ENCODE measurements at regions not wholly inside any gene's neighbourhood (a gene's known extent, or its start where the extent isn't known, plus 50 kb on each side); places are given as distances from the start of the nearest gene placed in this dataset.

DNA sequence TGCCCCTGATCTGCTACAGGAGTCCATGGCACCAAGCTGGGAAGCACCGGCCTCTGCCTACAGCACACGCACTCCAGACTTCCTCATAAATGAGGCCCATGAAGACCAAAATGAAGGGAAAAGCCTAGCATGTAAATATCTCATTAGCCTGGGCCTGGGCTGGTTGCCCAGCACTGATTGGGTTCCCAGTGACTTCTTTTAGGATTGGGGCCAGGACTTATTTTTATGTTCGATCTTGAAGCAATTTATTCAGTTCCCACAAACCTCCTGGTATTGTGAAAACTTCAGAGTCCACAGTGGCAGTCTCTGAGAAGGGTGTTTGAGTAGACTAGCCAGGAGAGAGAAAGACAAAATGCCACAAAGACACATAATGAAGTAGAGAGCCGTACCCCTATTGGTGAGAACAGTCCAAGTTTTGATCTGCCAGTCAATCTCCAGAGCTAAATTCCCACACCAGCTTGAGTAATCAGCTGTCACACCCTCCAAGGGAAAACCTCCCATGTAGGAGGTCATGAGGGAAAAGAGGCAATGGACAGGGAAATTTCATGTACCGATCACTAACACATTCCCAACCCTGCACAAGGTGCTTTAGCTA is 78.2 kb downstream of the PHLDA1 start (continued):
- TF ChIP-seq, protein P1, sequence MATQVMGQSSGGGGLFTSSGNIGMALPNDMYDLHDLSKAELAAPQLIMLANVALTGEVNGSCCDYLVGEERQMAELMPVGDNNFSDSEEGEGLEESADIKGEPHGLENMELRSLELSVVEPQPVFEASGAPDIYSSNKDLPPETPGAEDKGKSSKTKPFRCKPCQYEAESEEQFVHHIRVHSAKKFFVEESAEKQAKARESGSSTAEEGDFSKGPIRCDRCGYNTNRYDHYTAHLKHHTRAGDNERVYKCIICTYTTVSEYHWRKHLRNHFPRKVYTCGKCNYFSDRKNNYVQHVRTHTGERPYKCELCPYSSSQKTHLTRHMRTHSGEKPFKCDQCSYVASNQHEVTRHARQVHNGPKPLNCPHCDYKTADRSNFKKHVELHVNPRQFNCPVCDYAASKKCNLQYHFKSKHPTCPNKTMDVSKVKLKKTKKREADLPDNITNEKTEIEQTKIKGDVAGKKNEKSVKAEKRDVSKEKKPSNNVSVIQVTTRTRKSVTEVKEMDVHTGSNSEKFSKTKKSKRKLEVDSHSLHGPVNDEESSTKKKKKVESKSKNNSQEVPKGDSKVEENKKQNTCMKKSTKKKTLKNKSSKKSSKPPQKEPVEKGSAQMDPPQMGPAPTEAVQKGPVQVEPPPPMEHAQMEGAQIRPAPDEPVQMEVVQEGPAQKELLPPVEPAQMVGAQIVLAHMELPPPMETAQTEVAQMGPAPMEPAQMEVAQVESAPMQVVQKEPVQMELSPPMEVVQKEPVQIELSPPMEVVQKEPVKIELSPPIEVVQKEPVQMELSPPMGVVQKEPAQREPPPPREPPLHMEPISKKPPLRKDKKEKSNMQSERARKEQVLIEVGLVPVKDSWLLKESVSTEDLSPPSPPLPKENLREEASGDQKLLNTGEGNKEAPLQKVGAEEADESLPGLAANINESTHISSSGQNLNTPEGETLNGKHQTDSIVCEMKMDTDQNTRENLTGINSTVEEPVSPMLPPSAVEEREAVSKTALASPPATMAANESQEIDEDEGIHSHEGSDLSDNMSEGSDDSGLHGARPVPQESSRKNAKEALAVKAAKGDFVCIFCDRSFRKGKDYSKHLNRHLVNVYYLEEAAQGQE (IDR thresholded peaks at IDR 0.05; ENCODE audit: unreplicated experiment), result no peak
- TF ChIP-seq ZNF114 (CRISPR knock-in tag; IDR thresholded peaks at IDR 0.05), result no peak
- TF ChIP-seq, protein P2, sequence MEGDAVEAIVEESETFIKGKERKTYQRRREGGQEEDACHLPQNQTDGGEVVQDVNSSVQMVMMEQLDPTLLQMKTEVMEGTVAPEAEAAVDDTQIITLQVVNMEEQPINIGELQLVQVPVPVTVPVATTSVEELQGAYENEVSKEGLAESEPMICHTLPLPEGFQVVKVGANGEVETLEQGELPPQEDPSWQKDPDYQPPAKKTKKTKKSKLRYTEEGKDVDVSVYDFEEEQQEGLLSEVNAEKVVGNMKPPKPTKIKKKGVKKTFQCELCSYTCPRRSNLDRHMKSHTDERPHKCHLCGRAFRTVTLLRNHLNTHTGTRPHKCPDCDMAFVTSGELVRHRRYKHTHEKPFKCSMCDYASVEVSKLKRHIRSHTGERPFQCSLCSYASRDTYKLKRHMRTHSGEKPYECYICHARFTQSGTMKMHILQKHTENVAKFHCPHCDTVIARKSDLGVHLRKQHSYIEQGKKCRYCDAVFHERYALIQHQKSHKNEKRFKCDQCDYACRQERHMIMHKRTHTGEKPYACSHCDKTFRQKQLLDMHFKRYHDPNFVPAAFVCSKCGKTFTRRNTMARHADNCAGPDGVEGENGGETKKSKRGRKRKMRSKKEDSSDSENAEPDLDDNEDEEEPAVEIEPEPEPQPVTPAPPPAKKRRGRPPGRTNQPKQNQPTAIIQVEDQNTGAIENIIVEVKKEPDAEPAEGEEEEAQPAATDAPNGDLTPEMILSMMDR (conservative IDR thresholded peaks at IDR 0.05; ENCODE audit: low read depth in 2 of 2), result no peak

DNA sequence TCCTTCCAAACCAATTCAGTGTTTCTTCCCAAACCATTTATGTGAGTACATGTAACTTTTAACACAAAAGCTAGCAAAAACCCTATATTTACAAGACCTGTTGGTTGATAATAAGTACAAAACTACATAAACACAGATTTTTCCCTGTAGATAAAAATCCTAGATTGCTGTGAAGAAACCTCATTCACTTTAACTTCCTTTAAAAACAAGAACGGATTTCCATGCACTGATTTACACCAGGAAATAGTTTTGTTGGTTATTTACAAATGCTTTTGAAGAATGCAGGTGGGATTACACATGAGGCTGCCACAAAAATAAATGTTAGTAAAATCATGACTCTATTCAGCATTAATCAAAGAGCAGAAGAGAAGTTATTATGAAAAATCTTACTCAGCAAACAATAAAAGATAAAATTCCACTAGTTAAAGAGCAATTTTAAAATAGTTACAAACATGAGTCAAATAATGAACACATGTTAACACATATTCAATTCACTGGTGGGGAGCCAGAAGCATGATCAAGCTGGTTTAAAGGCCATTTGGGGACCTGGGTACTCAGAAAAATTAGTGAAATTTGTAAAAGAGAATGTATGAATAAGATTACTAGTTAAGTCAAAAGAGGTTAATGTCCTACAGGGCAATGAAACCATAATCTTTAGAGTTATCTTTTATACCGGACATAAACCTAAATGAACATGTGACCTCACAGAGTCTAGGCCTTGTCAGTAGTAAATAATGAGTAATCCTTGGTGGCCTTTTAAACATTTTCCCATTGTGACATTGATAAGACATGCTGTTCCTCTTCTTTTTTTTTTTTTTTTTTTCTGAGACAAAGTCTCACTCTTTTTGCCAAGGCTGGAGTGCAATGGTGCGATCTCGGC is 79.9 kb downstream of the PHLDA1 start:
- Histone ChIP-seq H3K27me3 (ENCODE audit: insufficient read depth) (no peaks in the 10 kb centered on the region), H4K20me1 (replicated peaks; ENCODE audit: insufficient read depth) (no peaks in the 10 kb centered on the region), H3F3A (replicated peaks; ENCODE audit: low read depth) (no peaks in the 10 kb centered on the region), H3K27ac (ENCODE audit: low read depth) (no peak overlapping the region), H2AFZ (no peak overlapping the region), H3K9me2 (ENCODE audit: insufficient read depth) (no peaks in the 10 kb centered on the region), H3K4me3 (no peak overlapping the region), H3K36me3 (ENCODE audit: insufficient read depth) (no peaks in the 10 kb centered on the region), H3K4me2 (no peak overlapping the region), H3K79me2 (replicated peaks; ENCODE audit: insufficient read depth) (no peaks in the 10 kb centered on the region), H3K4me1 (ENCODE audit: insufficient read depth) (peaks cover 20% of the 10 kb centered on the region)
- no peak for ATAC-seq
- H3K4me3 Mint-ChIP-seq, result no peak overlapping the region
- peak overlapping the region; percentile 45; the same call in 1 of the 2 replicates for H3K27ac Mint-ChIP-seq
- no peaks in the 10 kb centered on the region for H3K36me3 Mint-ChIP-seq (ENCODE audit: low read depth)
- no peak for DNase-seq (ENCODE audit: low spot score)
- H3K27me3 Mint-ChIP-seq (ENCODE audit: insufficient read depth, low read depth, poor library complexity), result peaks cover 4% of the 10 kb centered on the region
- peaks cover 40% of the 10 kb centered on the region for H3K4me1 Mint-ChIP-seq
- no peaks in the 10 kb centered on the region for H3K9me3 Mint-ChIP-seq
- TF ChIP-seq, protein P3, sequence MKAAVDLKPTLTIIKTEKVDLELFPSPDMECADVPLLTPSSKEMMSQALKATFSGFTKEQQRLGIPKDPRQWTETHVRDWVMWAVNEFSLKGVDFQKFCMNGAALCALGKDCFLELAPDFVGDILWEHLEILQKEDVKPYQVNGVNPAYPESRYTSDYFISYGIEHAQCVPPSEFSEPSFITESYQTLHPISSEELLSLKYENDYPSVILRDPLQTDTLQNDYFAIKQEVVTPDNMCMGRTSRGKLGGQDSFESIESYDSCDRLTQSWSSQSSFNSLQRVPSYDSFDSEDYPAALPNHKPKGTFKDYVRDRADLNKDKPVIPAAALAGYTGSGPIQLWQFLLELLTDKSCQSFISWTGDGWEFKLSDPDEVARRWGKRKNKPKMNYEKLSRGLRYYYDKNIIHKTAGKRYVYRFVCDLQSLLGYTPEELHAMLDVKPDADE (IDR thresholded peaks at IDR 0.05), result no peak
- TF ChIP-seq, protein P4, sequence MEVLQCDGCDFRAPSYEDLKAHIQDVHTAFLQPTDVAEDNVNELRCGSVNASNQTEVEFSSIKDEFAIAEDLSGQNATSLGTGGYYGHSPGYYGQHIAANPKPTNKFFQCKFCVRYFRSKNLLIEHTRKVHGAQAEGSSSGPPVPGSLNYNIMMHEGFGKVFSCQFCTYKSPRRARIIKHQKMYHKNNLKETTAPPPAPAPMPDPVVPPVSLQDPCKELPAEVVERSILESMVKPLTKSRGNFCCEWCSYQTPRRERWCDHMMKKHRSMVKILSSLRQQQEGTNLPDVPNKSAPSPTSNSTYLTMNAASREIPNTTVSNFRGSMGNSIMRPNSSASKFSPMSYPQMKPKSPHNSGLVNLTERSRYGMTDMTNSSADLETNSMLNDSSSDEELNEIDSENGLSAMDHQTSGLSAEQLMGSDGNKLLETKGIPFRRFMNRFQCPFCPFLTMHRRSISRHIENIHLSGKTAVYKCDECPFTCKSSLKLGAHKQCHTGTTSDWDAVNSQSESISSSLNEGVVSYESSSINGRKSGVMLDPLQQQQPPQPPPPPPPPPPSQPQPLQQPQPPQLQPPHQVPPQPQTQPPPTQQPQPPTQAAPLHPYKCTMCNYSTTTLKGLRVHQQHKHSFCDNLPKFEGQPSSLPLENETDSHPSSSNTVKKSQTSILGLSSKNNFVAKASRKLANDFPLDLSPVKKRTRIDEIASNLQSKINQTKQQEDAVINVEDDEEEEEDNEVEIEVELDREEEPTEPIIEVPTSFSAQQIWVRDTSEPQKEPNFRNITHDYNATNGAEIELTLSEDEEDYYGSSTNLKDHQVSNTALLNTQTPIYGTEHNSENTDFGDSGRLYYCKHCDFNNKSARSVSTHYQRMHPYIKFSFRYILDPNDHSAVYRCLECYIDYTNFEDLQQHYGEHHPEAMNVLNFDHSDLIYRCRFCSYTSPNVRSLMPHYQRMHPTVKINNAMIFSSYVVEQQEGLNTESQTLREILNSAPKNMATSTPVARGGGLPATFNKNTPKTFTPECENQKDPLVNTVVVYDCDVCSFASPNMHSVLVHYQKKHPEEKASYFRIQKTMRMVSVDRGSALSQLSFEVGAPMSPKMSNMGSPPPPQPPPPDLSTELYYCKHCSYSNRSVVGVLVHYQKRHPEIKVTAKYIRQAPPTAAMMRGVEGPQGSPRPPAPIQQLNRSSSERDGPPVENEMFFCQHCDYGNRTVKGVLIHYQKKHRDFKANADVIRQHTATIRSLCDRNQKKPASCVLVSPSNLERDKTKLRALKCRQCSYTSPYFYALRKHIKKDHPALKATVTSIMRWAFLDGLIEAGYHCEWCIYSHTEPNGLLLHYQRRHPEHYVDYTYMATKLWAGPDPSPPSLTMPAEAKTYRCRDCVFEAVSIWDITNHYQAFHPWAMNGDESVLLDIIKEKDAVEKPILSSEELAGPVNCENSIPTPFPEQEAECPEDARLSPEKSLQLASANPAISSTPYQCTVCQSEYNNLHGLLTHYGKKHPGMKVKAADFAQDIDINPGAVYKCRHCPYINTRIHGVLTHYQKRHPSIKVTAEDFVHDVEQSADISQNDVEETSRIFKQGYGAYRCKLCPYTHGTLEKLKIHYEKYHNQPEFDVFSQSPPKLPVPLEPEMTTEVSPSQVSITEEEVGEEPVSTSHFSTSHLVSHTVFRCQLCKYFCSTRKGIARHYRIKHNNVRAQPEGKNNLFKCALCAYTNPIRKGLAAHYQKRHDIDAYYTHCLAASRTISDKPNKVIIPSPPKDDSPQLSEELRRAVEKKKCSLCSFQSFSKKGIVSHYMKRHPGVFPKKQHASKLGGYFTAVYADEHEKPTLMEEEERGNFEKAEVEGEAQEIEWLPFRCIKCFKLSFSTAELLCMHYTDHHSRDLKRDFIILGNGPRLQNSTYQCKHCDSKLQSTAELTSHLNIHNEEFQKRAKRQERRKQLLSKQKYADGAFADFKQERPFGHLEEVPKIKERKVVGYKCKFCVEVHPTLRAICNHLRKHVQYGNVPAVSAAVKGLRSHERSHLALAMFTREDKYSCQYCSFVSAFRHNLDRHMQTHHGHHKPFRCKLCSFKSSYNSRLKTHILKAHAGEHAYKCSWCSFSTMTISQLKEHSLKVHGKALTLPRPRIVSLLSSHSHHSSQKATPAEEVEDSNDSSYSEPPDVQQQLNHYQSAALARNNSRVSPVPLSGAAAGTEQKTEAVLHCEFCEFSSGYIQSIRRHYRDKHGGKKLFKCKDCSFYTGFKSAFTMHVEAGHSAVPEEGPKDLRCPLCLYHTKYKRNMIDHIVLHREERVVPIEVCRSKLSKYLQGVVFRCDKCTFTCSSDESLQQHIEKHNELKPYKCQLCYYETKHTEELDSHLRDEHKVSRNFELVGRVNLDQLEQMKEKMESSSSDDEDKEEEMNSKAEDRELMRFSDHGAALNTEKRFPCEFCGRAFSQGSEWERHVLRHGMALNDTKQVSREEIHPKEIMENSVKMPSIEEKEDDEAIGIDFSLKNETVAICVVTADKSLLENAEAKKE (CRISPR knock-in tag; IDR thresholded peaks at IDR 0.05), result no peak
- TF ChIP-seq CREB1 (CRISPR knock-in tag; IDR thresholded peaks at IDR 0.05; ENCODE audit: low read depth) (no peak), EZH2 (IDR thresholded peaks at IDR 0.05; ENCODE audit: low read depth, unreplicated experiment) (no peak)

Data from GM23338 (cell line).